Panc1 (cell line): ENCODE measurements at regions not wholly inside any gene's neighbourhood (a gene's known extent, or its start where the extent isn't known, plus 50 kb on each side); places are given as distances from the start of the nearest gene placed in this dataset.
A peak's percentile ranks its signal among the peaks of the same experiment; 100 is the strongest.

ENCODE experiments used
- ATAC-seq: fragments of 200-7000 bp; cut with Tn5 transposase; 2 replicates; pipeline ENCODE4 v1.9.1; 2020; ENCODE audit warnings: mild to moderate bottlenecking, moderate library complexity
- BruUV-seq: library from RNA; stranded (reverse); fragments of 400-500 nt; replicated peaks from 2 replicates; lab custom pipeline; 2021; lab: Mats Ljungman, UMichigan
- CTCF ChIA-PET: fragments of 300-600 bp; sonication (Branson Sonifier 250); formaldehyde crosslinking; loops from one replicate; lab custom pipeline; 2022; ENCODE audit warnings: antibody characterized with exemption; lab: Charles Lee
- POLR2A ChIA-PET: fragments of 300-600 bp; sonication (Branson Sonifier 250); formaldehyde crosslinking; loops from one replicate; lab custom pipeline; 2022; ENCODE audit warnings: antibody characterized with exemption; lab: Charles Lee
- DNase-seq: peaks from one replicate; pipeline ENCODE4 v3.0.0-alpha.2; 2010; ENCODE audit warnings: low read depth, low spot score
- H3K27ac ChIP-seq: 2 replicates; pipeline ENCODE4 v1.5.1; 2011; ENCODE audit warnings: mild to moderate bottlenecking, low read length, inconsistent platforms
- H3K27me3 ChIP-seq: fragments of 200-500 bp; sonication (Bioruptor generic); 2 replicates; pipeline ENCODE4 v1.6.0; 2014; ENCODE audit warnings: low read length, inconsistent platforms; ENCODE audit not compliant: control insufficient read depth, insufficient read depth
- H3K36me3 ChIP-seq: fragments of 200-500 bp; sonication (Bioruptor generic); 2 replicates; pipeline ENCODE4 v1.5.1; 2014; ENCODE audit warnings: inconsistent platforms, mild to moderate bottlenecking, low read length, moderate library complexity; ENCODE audit not compliant: control insufficient read depth, insufficient read depth
- H3K4me1 ChIP-seq: 2 replicates; pipeline ENCODE4 v1.5.1; 2011; ENCODE audit warnings: inconsistent platforms, mild to moderate bottlenecking, low read length, moderate library complexity; ENCODE audit not compliant: control insufficient read depth, insufficient read depth
- H3K4me3 ChIP-seq, 2 experiments: 2 replicates each; pipeline ENCODE4 v1.5.1; 2011 to 2012; ENCODE audit warnings: low read depth in 2 of 2, low read length in 2 of 2, mild to moderate bottlenecking in 2 of 2, inconsistent platforms in 1 of 2, moderate library complexity in 1 of 2
- H3K9me3 ChIP-seq: fragments of 200-500 bp; sonication (Bioruptor generic); 2 replicates; pipeline ENCODE4 v1.5.1; 2014; ENCODE audit warnings: low read depth, mild to moderate bottlenecking, inconsistent platforms, low read length, moderate library complexity; ENCODE audit not compliant: control insufficient read depth, insufficient read depth
- POLR2AphosphoS5 ChIP-seq: IDR thresholded peaks from 2 replicates; pipeline ENCODE4 v1.6.1; 2012; ENCODE audit warnings: mild to moderate bottlenecking, low read depth, low read length, moderate library complexity
- SIN3A ChIP-seq: IDR thresholded peaks from 2 replicates; pipeline ENCODE4 v1.6.1; 2012; ENCODE audit warnings: low read depth, mild to moderate bottlenecking, low read length, moderate library complexity, borderline replicate concordance; ENCODE audit not compliant: insufficient read depth
- TCF7L2 ChIP-seq: IDR thresholded peaks from 2 replicates; pipeline ENCODE4 v1.6.1; 2011; ENCODE audit warnings: mild to moderate bottlenecking, low read depth, low read length, inconsistent platforms
- in situ Hi-C: cut with HindIII; loops from 2 replicates; pipeline ENCODE4 v1.10.0; 2016; ENCODE audit warnings: low sequenced_read_pairs, low pct_unique_long_range_greater_than_20kb
- intact Hi-C: fragments of 100-400 bp; cut with micrococcal nuclease; formaldehyde crosslinking; loops from one replicate; pipeline ENCODE4 v1.10.0; 2022; ENCODE audit not compliant: unreplicated experiment
- TF ChIP-seq, protein P1 (sequence below), 2 experiments: IDR thresholded peaks; 2 replicates each; pipeline ENCODE4 v1.6.1; 2011 to 2012; ENCODE audit warnings: low read depth in 2 of 2, control low read depth in 1 of 2, low read length in 1 of 2, mild to moderate bottlenecking in 1 of 2, moderate library complexity in 1 of 2; ENCODE audit not compliant: insufficient read depth in 1 of 2
- TF ChIP-seq, protein P2 (sequence below): fragments of 450-650 bp; IDR thresholded peaks from 2 replicates; pipeline ENCODE4 v1.5.1; 2017; ENCODE audit warnings: mild to moderate bottlenecking

DNA sequence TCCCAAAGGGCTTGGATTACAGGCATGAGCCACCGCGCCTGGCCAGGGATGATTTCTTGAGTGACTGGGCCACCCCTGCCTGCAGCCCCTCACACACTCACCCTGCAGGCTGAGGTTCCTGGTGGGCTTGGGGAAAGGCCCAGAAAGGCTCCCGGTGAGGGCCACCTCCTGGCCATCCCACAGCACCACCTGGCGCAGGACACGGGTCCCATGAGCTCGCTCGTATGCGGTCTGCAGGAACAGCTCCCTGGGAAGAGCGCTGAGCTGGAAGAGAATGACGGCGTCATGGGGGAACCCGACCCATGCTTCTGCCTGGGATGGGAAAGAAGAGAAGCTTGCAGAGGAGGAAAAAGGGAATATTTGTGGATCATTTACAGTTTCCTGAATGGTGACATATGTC lies 59.3 kb downstream of the RMI2 start:
- ATAC-seq, result no peak
- Histone ChIP-seq H3K4me3 (no peak overlapping the region), H3K27ac (no peak overlapping the region), H3K4me1 (no peaks in the 10 kb centered on the region), H3K27me3 (no peaks in the 10 kb centered on the region), H3K36me3 (no peaks in the 10 kb centered on the region), H3K9me3 (no peaks in the 10 kb centered on the region)
- intact Hi-C loops, result loop anchor here (5.0 kb wide), 2 partner anchors 128 to 238 kb away; no protein-coding TSS in a partner anchor
- ChIA-PET CTCF (interaction anchor here (1.1 kb wide), 1 partner anchor 8 kb away, joined by 4 read pairs; no protein-coding TSS in a partner anchor), POLR2A (no interaction called here)
- DNase-seq, result no peak
- no TSS peak for BruUV-seq
- in situ Hi-C loops, result no loop called here
- TF ChIP-seq, protein P1, sequence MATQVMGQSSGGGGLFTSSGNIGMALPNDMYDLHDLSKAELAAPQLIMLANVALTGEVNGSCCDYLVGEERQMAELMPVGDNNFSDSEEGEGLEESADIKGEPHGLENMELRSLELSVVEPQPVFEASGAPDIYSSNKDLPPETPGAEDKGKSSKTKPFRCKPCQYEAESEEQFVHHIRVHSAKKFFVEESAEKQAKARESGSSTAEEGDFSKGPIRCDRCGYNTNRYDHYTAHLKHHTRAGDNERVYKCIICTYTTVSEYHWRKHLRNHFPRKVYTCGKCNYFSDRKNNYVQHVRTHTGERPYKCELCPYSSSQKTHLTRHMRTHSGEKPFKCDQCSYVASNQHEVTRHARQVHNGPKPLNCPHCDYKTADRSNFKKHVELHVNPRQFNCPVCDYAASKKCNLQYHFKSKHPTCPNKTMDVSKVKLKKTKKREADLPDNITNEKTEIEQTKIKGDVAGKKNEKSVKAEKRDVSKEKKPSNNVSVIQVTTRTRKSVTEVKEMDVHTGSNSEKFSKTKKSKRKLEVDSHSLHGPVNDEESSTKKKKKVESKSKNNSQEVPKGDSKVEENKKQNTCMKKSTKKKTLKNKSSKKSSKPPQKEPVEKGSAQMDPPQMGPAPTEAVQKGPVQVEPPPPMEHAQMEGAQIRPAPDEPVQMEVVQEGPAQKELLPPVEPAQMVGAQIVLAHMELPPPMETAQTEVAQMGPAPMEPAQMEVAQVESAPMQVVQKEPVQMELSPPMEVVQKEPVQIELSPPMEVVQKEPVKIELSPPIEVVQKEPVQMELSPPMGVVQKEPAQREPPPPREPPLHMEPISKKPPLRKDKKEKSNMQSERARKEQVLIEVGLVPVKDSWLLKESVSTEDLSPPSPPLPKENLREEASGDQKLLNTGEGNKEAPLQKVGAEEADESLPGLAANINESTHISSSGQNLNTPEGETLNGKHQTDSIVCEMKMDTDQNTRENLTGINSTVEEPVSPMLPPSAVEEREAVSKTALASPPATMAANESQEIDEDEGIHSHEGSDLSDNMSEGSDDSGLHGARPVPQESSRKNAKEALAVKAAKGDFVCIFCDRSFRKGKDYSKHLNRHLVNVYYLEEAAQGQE (IDR thresholded peaks at IDR 0.05; ENCODE audit: insufficient read depth in 1 of 2, low read depth in 2 of 2, low read length in 1 of 2), result no peak
- TF ChIP-seq, protein P2, sequence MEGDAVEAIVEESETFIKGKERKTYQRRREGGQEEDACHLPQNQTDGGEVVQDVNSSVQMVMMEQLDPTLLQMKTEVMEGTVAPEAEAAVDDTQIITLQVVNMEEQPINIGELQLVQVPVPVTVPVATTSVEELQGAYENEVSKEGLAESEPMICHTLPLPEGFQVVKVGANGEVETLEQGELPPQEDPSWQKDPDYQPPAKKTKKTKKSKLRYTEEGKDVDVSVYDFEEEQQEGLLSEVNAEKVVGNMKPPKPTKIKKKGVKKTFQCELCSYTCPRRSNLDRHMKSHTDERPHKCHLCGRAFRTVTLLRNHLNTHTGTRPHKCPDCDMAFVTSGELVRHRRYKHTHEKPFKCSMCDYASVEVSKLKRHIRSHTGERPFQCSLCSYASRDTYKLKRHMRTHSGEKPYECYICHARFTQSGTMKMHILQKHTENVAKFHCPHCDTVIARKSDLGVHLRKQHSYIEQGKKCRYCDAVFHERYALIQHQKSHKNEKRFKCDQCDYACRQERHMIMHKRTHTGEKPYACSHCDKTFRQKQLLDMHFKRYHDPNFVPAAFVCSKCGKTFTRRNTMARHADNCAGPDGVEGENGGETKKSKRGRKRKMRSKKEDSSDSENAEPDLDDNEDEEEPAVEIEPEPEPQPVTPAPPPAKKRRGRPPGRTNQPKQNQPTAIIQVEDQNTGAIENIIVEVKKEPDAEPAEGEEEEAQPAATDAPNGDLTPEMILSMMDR, result no peak
- TF ChIP-seq POLR2AphosphoS5 (no peak), TCF7L2 (no peak), SIN3A (no peak)

DNA sequence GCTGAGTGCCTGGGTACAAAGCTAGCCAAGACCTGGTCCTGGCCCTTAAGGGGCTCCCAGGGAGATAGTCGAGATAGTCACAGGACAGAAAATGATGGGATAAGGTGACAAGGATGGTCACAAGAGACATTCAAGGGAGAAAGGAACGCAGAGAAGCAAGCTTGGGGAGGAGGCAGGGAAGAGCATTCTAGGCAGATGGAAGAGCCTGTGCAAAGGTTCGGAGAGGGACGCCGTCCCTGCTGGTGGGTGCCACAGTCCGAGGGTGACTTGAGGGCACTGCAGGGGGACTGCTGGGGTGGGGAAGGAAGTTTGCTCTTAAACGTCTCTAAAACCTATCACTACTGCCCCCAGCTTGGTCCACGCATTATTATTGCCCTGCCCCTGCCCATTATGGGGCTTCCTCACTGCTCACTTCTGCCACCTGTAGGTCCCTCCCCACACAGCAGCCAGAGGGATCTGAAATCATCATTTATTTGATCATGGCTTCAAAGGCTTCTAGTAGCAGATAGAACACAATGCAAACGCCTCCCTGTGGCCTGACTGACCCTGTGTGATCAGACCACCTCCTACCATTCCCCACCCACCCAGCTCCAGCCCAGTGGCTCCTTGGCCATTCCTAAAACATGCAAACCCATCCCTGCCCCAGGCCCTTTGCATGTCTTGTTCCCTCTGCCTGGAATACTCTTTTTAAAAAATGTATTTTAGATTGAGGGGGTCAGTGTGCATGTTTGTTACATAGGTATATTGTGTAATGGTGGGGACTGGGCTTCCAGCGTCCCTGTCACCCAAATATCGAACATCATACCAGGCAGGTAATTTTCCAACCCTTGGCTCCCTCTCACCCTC lies 60.3 kb downstream of the RMI2 start:
- H3K27me3 ChIP-seq, result no peaks in the 10 kb centered on the region
- DNase-seq, result peak; percentile 25
- no peak for TF ChIP-seq POLR2AphosphoS5
- no peak for TF ChIP-seq SIN3A
- TF ChIP-seq, protein P1 (IDR thresholded peaks at IDR 0.05; ENCODE audit: insufficient read depth in 1 of 2, low read depth in 2 of 2, low read length in 1 of 2), result no peak
- TF ChIP-seq, protein P2, result peak; percentile 84
- TF ChIP-seq TCF7L2, result no peak
- H3K9me3 ChIP-seq, result no peaks in the 10 kb centered on the region
- no peak overlapping the region for H3K27ac ChIP-seq
- intact Hi-C loops, result loop anchor here (5.0 kb wide), 2 partner anchors 127 to 237 kb away; no protein-coding TSS in a partner anchor
- BruUV-seq, result no TSS peak
- ChIA-PET CTCF (interaction anchor here (0.6 to 1.1 kb wide), 4 partner anchors 9 to 338 kb away, joined by 4 to 18 read pairs (median 5); no protein-coding TSS in a partner anchor), POLR2A (interaction anchor here (0.6 kb wide), 1 partner anchor 407 kb away, joined by 3 read pairs; no protein-coding TSS in a partner anchor)
- in situ Hi-C loops, result no loop called here
- no peak overlapping the region for H3K4me3 ChIP-seq
- ATAC-seq, result peak; percentile 50; the same call in 1 of the 2 replicates
- H3K4me1 ChIP-seq, result no peaks in the 10 kb centered on the region
- no peaks in the 10 kb centered on the region for H3K36me3 ChIP-seq
